GM19452 (cell line): ENCODE measurements at regions not wholly inside any gene's neighbourhood (a gene's known extent, or its start where the extent isn't known, plus 50 kb on each side); places are given as distances from the start of the nearest gene placed in this dataset.
"Not testable (repeated sequence)": the region's sequence is repeated elsewhere in the genome, so short reads cannot be mapped to it uniquely, and the experiment has no call there.

Source experiments
- ATAC-seq: cut with Tn5 transposase; IDR thresholded peaks from one replicate; pipeline ENCODE4 v1.9.1; 2021; ENCODE audit not compliant: unreplicated experiment

- ATAC-seq, result no peak
Measured at GRCh38 chr3:99322551-99322950, 315.8 kb upstream of the COL8A1 start.

GRCh38 chr3:99321261-99321660 is 317.1 kb upstream of the COL8A1 start:
- no peak for ATAC-seq

GRCh38 chr3:99319961-99320360 is 318.4 kb upstream of the COL8A1 start:
- ATAC-seq, result no peak

GRCh38 chr3:99319450-99319849 is 318.9 kb upstream of the COL8A1 start:
- ATAC-seq, result no peak

GRCh38 chr3:99317201-99317600 is 321.2 kb upstream of the COL8A1 start:
- ATAC-seq, result no peak

GRCh38 chr3:99315896-99316295 is 322.5 kb upstream of the COL8A1 start:
- no peak for ATAC-seq

GRCh38 chr3:99313485-99313884 is 324.9 kb upstream of the COL8A1 start:
- ATAC-seq, result no peak

- no peak for ATAC-seq
Measured at GRCh38 chr3:99298661-99299060, 339.7 kb upstream of the COL8A1 start.

- no peak for ATAC-seq
Measured at GRCh38 chr3:99295836-99296235, 342.6 kb upstream of the COL8A1 start.

- not testable (repeated sequence) for ATAC-seq
Measured at GRCh38 chr3:99294092-99294491, 344.3 kb upstream of the COL8A1 start.

GRCh38 chr3:99287876-99288275 is 350.5 kb upstream of the COL8A1 start:
- ATAC-seq, result no peak

GRCh38 chr3:99286266-99286845 is 352.0 kb upstream of the COL8A1 start:
- ATAC-seq, result no peak

- no peak for ATAC-seq
Measured at GRCh38 chr3:99269606-99270351, 368.3 kb upstream of the DCBLD2 start.

GRCh38 chr3:99256788-99257187 is 355.3 kb upstream of the DCBLD2 start:
- ATAC-seq, result no peak

- no peak for ATAC-seq
Measured at GRCh38 chr3:99253963-99254355, 352.5 kb upstream of the DCBLD2 start.

GRCh38 chr3:99250821-99251355 is 349.4 kb upstream of the DCBLD2 start:
- no peak for ATAC-seq

- no peak for ATAC-seq
Measured at GRCh38 chr3:99250272-99250671, 348.8 kb upstream of the DCBLD2 start.

- no peak for ATAC-seq
Measured at GRCh38 chr3:99249627-99250026, 348.1 kb upstream of the DCBLD2 start.

- no peak for ATAC-seq
Measured at GRCh38 chr3:99248913-99249312, 347.4 kb upstream of the DCBLD2 start.

- ATAC-seq, result no peak
Measured at GRCh38 chr3:99248130-99248529, 346.6 kb upstream of the DCBLD2 start.

GRCh38 chr3:99246010-99246654 is 344.6 kb upstream of the DCBLD2 start:
- ATAC-seq, result no peak

- no peak for ATAC-seq
Measured at GRCh38 chr3:99242271-99242670, 340.8 kb upstream of the DCBLD2 start.
